Fibroblast of the aortic adventitia (primary cell): ENCODE measurements at regions not wholly inside any gene's neighbourhood (a gene's known extent, or its start where the extent isn't known, plus 50 kb on each side); places are given as distances from the start of the nearest gene placed in this dataset.

Source experiments
- DNase-seq: peaks from one replicate; pipeline ENCODE4 v3.0.0-alpha.2; 2010; ENCODE audit warnings: low read depth
- H3K4me3 ChIP-seq: 2 replicates; pipeline ENCODE4 v1.5.1; 2011; ENCODE audit warnings: low read depth, mild to moderate bottlenecking, control low read depth, low read length, moderate library complexity
- CTCF ChIP-seq: IDR thresholded peaks from 2 replicates; pipeline ENCODE4 v1.5.1; 2011; ENCODE audit warnings: mild to moderate bottlenecking, low read length, control low read depth, inconsistent platforms; ENCODE audit not compliant: insufficient read depth

DNA sequence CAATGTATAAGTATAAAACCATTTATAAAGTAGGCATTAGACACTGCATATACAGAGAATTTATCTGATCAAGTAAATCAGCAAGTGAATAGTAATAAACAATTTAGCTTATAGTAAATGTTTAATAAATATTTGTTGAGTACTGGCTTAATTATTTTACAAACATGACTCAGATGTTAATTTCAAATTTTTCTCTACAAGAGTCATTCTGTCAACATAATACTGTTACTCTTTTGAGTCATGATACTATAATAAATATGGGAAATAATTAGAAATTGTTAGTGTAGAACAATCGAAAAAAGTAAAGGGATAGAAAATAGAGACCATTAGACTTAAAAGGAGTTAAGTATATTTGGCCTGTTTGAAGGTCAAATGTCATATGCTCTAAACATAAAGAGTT, 133.6 kb upstream of the MC4R start:
- no peak overlapping the region for H3K4me3 ChIP-seq
- no peak for DNase-seq
- TF ChIP-seq CTCF = no peak

- TF ChIP-seq CTCF = no peak
- peak; percentile 30 for DNase-seq
- no peak overlapping the region for H3K4me3 ChIP-seq
Measured at GRCh38 chr18:60506682-60507081, 134.1 kb upstream of the MC4R start.

- no peak overlapping the region for H3K4me3 ChIP-seq
- no peak for TF ChIP-seq CTCF
- DNase-seq = no peak
Measured at GRCh38 chr18:60508108-60508507, 135.5 kb upstream of the MC4R start.

- DNase-seq = peak; percentile 3
- TF ChIP-seq CTCF = no peak
- no peak overlapping the region for H3K4me3 ChIP-seq
Measured at GRCh38 chr18:60534538-60534937, 162.0 kb upstream of the MC4R start.

GRCh38 chr18:60537074-60537473, 164.5 kb upstream of the MC4R start:
- peak; percentile 20 for DNase-seq
- no peak overlapping the region for H3K4me3 ChIP-seq
- no peak for TF ChIP-seq CTCF

DNA sequence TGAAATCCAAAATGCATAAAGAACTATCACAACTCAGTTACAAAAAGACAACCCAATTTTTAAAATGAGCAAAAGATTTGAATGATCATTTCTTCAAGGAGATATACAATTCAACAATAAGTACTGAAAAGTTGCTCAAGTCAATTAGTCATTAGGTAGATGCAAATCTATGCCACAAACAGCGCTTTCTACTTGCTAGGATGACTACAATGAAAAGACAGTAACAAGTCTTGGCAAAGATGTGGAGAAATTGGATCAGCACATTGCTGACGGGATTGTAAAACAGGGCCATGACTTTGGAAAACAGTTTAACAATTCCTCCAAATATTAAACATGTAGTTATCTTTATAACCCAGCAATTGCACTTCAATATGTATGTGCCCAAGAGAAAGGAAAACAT, 166.3 kb upstream of the MC4R start:
- TF ChIP-seq CTCF = no peak
- no peak overlapping the region for H3K4me3 ChIP-seq
- no peak for DNase-seq

DNA sequence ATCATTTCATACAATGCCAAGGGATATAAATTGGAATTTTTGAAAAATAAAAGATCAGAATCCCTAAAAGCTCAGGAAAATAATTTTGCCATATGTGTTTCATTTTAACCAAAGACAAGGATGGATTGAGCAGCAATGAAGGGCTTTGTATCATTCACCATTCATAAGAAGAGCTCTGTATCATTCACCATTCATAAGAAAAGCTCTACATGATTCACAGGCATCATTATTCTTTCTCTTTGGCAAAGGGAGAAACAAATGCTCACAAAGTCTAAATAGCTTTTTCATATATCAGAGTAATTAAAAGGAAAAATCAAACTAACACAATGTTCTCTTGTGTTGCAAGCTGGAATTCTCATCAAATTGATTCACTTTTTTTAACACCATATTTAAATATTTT, 169.1 kb upstream of the MC4R start:
- no peak overlapping the region for H3K4me3 ChIP-seq
- no peak for DNase-seq
- TF ChIP-seq CTCF = no peak
